ENCODE measurements at regions not wholly inside any gene's neighbourhood (a gene's known extent, or its start where the extent isn't known, plus 50 kb on each side); places are given as distances from the start of the nearest gene placed in this dataset.

GRCh38 chr6:148075352-148075751 lies 267.3 kb upstream of the SASH1 start:
- in situ Hi-C loops (cut with MboI; ENCODE audit: low pct_unique_long_range_greater_than_20kb, low sequenced_read_pairs, unreplicated experiment), result no loop called here
- no peak for DNase-seq (ENCODE audit: low spot score)
- TF ChIP-seq CTCF (IDR thresholded peaks at IDR 0.05; ENCODE audit: extremely low read depth, insufficient read depth, missing control alignments), result no peak

- in situ Hi-C loops (cut with MboI; ENCODE audit: low pct_unique_long_range_greater_than_20kb, low sequenced_read_pairs, unreplicated experiment), result no loop called here
- no peak for DNase-seq (ENCODE audit: low spot score)
- no peak for TF ChIP-seq CTCF (IDR thresholded peaks at IDR 0.05; ENCODE audit: extremely low read depth, insufficient read depth, missing control alignments)
These were observed 266.6 kb upstream of the SASH1 start for GRCh38 chr6:148076051-148076450.

GRCh38 chr6:148080315-148080714 lies 262.3 kb upstream of the SASH1 start:
- no peak for TF ChIP-seq CTCF (IDR thresholded peaks at IDR 0.05; ENCODE audit: extremely low read depth, insufficient read depth, missing control alignments)
- DNase-seq (ENCODE audit: low spot score), result no peak

GRCh38 chr6:148081076-148081475 lies 261.6 kb upstream of the SASH1 start:
- no peak for DNase-seq (ENCODE audit: low spot score)
- in situ Hi-C loops (cut with MboI; ENCODE audit: low pct_unique_long_range_greater_than_20kb, low sequenced_read_pairs, unreplicated experiment), result no loop called here
- no peak for TF ChIP-seq CTCF (IDR thresholded peaks at IDR 0.05; ENCODE audit: extremely low read depth, insufficient read depth, missing control alignments)

More at GRCh38 chr6:148080315-148080714, 262.3 kb upstream of the SASH1 start:
- in situ Hi-C loops (cut with MboI; ENCODE audit: low pct_unique_long_range_greater_than_20kb, low sequenced_read_pairs, unreplicated experiment), result no loop called here

GRCh38 chr6:148082044-148082443 lies 260.6 kb upstream of the SASH1 start:
- TF ChIP-seq CTCF (IDR thresholded peaks at IDR 0.05; ENCODE audit: extremely low read depth, insufficient read depth, missing control alignments), result no peak
- in situ Hi-C loops (cut with MboI; ENCODE audit: low pct_unique_long_range_greater_than_20kb, low sequenced_read_pairs, unreplicated experiment), result no loop called here
- no peak for DNase-seq (ENCODE audit: low spot score)

GRCh38 chr6:148082696-148083095 lies 259.9 kb upstream of the SASH1 start:
- in situ Hi-C loops (cut with MboI; ENCODE audit: low pct_unique_long_range_greater_than_20kb, low sequenced_read_pairs, unreplicated experiment), result no loop called here
- TF ChIP-seq CTCF (IDR thresholded peaks at IDR 0.05; ENCODE audit: extremely low read depth, insufficient read depth, missing control alignments), result no peak
- no peak for DNase-seq (ENCODE audit: low spot score)
